GM21528 (cell line): ENCODE measurements at regions not wholly inside any gene's neighbourhood (a gene's known extent, or its start where the extent isn't known, plus 50 kb on each side); places are given as distances from the start of the nearest gene placed in this dataset.
"Not testable (repeated sequence)": the region's sequence is repeated elsewhere in the genome, so short reads cannot be mapped to it uniquely, and the experiment has no call there.

ENCODE experiments used
- ATAC-seq: cut with Tn5 transposase; IDR thresholded peaks from one replicate; pipeline ENCODE4 v1.9.1; 2021; ENCODE audit warnings: mild to moderate bottlenecking, moderate library complexity; ENCODE audit not compliant: unreplicated experiment, low FRiP score

DNA sequence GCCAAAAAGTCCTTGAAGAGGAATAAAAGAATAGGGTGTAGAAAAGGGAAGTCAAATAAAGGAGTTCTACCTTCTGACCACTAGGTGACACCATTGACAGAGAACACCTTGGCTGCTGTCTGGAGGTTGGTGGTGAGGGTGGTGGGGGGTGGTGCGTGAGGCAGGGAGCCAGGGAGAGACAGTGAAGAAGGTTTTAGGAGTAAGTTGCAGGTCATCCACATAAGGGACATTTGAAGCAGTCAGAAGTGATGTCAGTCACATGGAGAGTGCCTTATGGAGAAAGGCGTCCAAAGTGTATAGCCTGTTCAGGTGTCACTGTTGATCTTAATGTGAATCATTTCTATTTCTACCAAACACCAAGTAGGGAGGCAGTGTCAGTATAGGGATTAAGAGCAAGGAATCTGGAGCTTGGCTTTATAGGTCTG lies 279.3 kb upstream of the DDHD1 start:
- no peak for ATAC-seq

- no peak for ATAC-seq
Measured at GRCh38 chr14:53430870-53431269, 277.7 kb upstream of the DDHD1 start.

DNA sequence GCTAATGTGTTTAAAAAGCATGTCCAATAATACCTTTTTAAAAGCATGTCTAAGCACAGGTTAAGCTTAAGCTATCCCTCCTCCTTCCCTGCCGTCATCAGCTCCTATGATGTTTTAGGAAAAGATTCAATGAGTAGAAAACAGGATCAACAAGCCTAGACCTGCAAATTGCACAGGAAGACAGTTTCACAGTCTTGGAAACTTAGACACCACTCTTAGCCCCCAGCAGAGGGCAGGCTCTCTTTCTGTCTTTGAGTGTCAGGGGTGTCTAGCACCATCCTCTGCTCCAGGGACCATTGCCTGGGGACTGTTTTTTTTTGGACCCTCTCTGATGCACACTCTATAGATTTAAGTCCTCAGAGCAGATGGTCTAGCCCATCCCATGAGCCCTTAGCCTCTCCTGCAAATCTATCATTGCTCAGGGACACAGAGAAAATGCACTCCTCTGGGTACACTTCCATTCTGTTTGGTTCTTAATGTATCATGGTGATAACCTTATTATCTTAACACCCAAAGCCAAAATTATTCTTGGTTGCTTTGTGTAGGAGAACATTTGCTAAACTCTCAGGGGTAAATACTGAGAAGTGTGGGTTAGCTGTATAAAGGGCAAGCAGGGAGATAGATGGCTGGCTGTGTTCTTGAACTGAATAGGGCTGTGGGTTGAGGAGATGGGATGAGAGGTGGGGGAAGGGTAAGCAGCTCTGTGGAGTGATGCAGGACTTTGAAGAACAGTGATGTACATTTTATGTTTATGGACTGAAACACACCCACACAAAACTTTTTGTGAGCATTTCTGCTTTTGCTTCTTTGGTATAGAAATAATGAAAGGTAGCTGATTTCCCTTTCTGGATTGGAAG lies 259.9 kb upstream of the DDHD1 start:
- no peak for ATAC-seq

GRCh38 chr14:53411125-53411524 lies 258.0 kb upstream of the DDHD1 start:
- no peak for ATAC-seq

- ATAC-seq, result no peak
Measured at GRCh38 chr14:53409969-53410368, 256.8 kb upstream of the DDHD1 start.

- no peak for ATAC-seq
Measured at GRCh38 chr14:53409289-53409688, 256.2 kb upstream of the DDHD1 start.

DNA sequence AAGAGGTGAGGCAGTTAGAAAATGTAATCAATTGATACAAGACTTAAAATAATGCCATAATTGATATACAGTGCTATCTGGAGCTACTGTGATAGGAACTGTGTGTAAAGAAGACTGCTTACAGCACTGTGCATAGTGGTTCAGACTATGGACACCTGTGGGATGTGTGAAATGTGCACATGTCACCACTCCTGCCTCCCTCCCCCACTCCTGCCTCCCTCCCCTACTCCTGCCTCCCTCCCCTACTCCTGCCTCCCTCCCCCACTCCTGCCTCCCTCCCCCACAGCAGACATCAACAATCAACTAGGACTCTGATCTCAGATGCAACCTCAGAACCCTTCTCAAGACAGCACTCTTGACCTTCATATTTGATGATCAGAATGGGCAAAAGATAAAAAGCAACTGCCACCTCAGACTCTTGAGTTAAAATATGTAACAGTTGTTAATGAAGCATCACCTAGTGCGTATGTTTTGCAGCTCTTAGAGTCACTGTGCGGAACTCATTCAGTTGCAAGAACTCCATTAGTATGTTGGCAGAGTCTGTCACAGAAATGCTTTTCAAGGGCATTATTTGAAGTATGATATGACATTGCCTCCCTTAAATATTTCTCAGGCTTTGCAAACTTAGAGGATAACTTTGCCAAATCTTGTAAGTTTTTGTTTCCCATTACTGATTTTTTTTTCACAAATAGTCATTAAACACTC lies 255.2 kb upstream of the DDHD1 start:
- ATAC-seq, result no peak

DNA sequence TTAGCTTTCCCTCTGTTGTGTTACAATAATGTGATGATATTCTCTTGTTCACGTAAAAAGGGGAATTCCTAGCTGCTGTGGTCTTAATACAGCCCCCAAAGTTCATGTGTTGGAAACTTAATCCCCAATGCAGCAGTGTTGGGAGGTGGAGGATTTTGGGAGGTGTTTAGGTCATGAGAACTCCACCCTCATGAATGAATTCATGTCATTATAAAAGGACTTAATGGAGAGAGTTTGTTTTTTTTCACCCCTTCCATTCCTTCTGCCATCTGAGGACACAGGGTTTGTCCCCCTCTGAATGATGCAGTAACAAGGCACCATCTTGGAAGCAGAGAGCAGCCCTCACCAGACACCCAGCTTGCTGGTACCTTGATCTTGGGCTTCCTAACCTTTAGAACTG lies 253.4 kb upstream of the DDHD1 start:
- ATAC-seq, result no peak

DNA sequence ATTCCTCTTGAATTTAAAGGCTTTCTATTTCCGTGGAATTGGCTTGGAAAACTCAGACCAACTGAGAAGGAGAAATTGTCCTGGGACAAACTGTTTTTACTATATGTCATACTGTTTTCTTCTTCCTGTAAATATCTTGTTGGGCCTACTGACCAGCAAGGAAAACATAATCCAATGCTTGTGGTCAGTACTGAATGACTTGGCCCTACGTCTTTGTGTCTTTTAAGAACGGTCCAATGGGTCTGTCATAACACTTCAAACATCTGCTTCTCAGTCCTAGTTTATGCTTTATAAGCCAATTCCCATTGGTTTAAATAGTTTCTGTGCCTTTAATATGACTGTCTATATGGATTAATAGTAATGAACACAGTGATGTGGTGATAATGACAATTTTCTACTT lies 248.5 kb upstream of the DDHD1 start:
- no peak for ATAC-seq

DNA sequence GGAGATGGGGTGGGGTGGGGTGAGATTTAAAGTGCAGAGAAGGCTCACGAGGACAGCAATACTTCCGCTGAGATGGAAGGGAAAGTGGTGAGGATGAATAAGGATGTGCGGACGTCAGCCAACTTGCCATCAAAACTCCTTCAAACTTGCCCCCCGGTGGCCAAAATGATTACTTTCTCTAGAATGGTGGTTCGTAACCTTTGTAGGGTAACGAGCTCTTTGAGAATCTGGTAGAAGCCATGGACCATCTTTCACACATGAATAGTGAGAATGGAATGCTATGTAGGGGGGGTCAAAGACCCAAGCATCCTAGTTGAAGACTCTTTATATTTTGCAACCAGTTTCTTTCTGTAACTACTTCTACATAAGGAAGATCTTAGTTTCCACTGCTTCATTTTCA lies 245.9 kb upstream of the DDHD1 start:
- ATAC-seq, result no peak

DNA sequence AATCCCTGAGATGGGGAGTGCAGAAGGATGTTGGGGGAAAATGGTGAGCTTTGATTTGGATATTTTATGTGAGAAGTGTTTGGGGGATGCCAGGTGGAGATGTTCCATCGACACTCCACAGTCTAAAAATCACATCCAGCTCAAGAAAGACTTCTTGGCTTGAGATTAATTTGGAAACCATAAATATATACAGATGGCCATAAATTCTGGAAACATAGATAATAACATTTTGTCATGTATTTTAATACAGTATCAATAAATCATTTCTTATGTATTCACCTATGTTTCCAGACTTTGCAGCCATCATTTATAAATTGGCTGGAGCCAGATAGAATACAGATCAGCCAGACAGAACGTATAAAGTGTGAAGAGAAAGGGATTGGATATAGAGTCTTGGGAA lies 245.5 kb upstream of the DDHD1 start:
- ATAC-seq, result no peak

DNA sequence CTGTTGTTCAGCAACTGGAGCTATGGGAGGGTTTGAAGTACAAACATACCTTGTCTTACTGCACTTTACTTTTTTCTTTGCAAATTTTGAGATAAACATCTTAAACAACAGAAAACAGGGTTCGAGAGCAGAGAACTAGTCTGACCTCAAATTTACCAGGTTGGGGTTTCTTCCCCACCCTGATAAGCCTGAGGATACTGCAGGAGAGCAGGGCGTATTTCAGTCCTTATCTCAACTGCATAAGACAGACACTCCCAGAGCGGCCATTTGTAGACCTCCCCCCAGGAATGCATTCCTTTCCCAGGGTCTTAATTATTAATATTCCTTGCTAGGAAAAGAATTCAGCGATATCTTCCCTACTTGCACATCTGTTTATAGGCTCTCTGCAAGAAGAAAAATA lies 242.1 kb upstream of the DDHD1 start:
- not testable (repeated sequence) for ATAC-seq

- no peak for ATAC-seq
Measured at GRCh38 chr14:53391631-53392285, 238.6 kb upstream of the DDHD1 start.

DNA sequence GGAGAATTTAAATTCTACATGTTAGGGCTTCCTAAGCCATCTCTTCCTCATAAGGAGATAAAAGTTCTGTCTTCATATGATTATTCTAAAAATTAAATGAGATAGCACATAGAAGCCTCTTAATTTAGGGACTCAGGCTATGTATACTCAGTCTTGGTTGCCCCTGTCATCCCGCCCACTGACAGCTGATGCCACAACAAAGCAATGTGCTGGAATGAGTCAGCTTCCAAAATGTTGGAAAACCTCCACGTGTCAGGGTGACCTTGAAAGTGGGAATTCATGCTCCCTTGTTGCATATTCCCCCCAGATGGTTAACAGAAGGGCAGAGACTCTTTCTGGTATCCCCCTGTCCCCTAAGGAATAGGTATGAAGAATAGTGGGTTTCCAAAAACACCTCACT lies 238.0 kb upstream of the DDHD1 start:
- no peak for ATAC-seq

DNA sequence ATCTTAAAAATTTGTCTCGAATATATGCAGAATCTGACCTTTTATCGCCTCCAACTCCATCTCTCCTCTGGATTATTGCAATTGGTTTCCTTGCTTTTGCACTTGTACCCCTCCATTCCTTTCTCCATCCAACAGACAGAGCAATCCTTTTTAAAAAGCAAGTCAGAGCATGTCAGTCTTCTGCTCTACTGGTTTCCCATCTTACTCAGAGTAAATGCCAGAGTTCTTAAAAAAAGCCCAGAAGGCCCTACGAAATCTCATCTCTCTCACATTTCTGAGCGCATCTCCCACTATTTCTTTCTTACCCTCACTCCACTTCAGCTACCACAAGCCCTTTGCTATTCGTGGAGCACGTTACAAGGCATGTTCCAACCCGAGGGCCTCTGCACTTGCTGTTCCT lies 236.9 kb upstream of the DDHD1 start:
- ATAC-seq, result no peak

DNA sequence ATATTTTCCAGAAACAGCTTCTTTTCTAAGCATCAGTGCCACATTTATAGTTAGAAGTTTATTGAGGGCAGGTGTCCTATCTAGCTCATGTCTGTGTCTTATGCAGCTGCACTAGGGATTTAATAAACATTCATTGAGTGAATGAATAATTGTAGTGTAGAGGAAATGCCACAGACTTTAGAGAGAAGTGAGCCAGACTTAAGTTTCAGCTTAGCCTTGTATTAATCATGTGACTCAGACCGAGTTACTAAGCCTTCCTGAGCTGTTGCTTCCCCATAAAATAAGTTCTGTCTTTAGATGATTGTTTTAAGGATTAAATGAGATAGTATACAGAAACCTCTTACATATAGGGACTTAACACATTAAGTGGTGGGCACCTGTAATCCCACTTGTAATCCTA lies 236.1 kb upstream of the DDHD1 start:
- ATAC-seq, result no peak

- ATAC-seq, result no peak
Measured at GRCh38 chr14:53386362-53386761, 233.2 kb upstream of the DDHD1 start.

DNA sequence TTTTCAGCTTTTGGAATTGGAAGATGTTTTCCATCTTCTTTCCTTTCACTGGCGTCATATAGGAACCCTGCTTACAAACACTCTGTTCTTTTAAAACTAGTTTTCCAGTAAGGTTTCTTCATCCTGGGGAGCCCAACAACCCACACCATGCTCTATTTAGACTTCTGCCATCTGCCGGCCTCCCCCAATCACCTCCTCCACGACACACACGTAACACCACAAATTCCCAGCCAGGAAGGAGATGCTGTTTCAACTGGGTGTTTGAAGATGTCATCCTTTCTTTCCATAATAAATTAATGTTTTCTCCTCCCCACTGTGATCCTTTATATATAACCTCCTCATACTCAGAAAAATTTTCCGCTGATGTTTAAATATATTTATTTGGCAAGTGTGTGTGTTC lies 231.4 kb upstream of the DDHD1 start:
- no peak for ATAC-seq

DNA sequence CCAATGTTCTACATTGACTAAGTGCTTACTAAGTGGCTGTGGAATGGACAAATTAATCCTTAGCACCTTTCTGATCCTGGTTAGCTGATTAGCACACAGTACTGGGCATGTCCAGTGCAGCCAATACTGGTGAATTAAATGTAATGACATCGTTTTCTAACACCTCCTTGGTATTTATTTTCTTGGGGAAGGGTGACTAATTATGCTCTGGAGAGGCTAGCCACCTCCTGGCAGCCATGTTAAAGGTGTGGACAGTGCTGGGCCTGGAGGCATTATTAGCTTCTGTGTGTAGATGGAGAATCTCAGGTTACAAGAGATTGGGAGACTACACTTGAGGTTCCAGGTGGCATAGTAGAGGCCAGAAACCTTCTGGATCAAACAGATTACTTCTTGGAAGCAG lies 230.9 kb upstream of the DDHD1 start:
- ATAC-seq, result no peak

DNA sequence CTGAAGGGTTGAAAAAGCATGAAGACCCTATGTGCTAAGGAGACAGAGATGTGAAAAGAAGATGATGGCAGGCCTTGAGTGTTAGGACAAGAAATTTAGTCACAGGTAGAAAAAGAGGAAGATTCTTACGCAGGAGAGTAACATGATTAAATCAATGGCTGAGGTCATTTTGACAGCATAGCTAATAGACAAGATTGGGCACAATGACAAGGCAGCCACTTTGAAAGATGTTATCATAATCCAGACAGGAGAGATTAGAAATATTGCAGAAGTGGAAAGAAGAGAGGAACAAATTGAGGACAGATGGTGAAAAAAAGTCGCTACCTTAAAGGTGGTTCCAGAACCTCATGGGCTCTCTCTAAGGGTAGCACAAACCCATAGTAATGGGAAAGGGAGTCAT lies 228.8 kb upstream of the DDHD1 start:
- ATAC-seq, result no peak

GRCh38 chr14:53380867-53381225 lies 227.7 kb upstream of the DDHD1 start:
- no peak for ATAC-seq
